DOHH2 (cell line): ENCODE measurements at regions not wholly inside any gene's neighbourhood (a gene's known extent, or its start where the extent isn't known, plus 50 kb on each side); places are given as distances from the start of the nearest gene placed in this dataset.

ENCODE experiments used
- H3F3A ChIP-seq: fragments of 200-600 bp; sonication (generic), shearing (Covaris generic); 2 replicates; pipeline ENCODE4 v1.6.0; 2016; ENCODE audit warnings: antibody characterized with exemption, mild to moderate bottlenecking; ENCODE audit not compliant: control insufficient read depth, insufficient read depth
- H3K27ac ChIP-seq: fragments of 200-600 bp; sonication (generic); 2 replicates; pipeline ENCODE4 v1.5.1; 2014; ENCODE audit warnings: low read depth, mild to moderate bottlenecking, low read length, moderate library complexity
- H3K27me3 ChIP-seq: fragments of 200-600 bp; sonication (generic); 2 replicates; pipeline ENCODE4 v1.6.1; 2014; ENCODE audit warnings: mild to moderate bottlenecking, low read length, mixed read lengths; ENCODE audit not compliant: control insufficient read depth
- H3K36me3 ChIP-seq: fragments of 200-600 bp; sonication (generic); 2 replicates; pipeline ENCODE4 v1.6.1; 2014; ENCODE audit warnings: mild to moderate bottlenecking, low read length, moderate library complexity, mixed read lengths; ENCODE audit not compliant: control insufficient read depth
- H3K4me1 ChIP-seq: fragments of 200-600 bp; sonication (generic); 2 replicates; pipeline ENCODE4 v1.6.1; 2014; ENCODE audit warnings: mild to moderate bottlenecking, low read length, mixed read lengths; ENCODE audit not compliant: control insufficient read depth
- H3K4me2 ChIP-seq: fragments of 200-600 bp; sonication (generic); 2 replicates; pipeline ENCODE4 v1.6.0; 2014; ENCODE audit warnings: mild to moderate bottlenecking, low read length, moderate library complexity
- H3K4me3 ChIP-seq: fragments of 200-600 bp; sonication (generic); 2 replicates; pipeline ENCODE4 v1.5.1; 2014; ENCODE audit warnings: mild to moderate bottlenecking, low read length, mixed read lengths
- H3K79me2 ChIP-seq: fragments of 200-600 bp; sonication (generic); 2 replicates; pipeline ENCODE4 v1.6.1; 2014; ENCODE audit warnings: mild to moderate bottlenecking, low read length, mixed read lengths; ENCODE audit not compliant: control insufficient read depth
- H3K9me2 ChIP-seq: fragments of 200-600 bp; sonication (generic); replicated peaks from 2 replicates; pipeline ENCODE4 v1.6.1; 2014; ENCODE audit warnings: mild to moderate bottlenecking, low read length, mixed read lengths; ENCODE audit not compliant: control insufficient read depth
- H3K9me3 ChIP-seq: fragments of 200-600 bp; sonication (generic); 2 replicates; pipeline ENCODE4 v1.6.1; 2014; ENCODE audit warnings: antibody characterized with exemption, low read length, mixed read lengths; ENCODE audit not compliant: control insufficient read depth, insufficient read depth
- H4K20me1 ChIP-seq: fragments of 200-600 bp; sonication (generic); 2 replicates; pipeline ENCODE4 v1.6.0; 2014; ENCODE audit warnings: low read depth, mild to moderate bottlenecking, antibody characterized with exemption, low read length, moderate library complexity; ENCODE audit not compliant: control insufficient read depth, insufficient read depth
- EZH2phosphoT487 ChIP-seq: fragments of 200-600 bp; sonication (generic); IDR thresholded peaks from 2 replicates; pipeline ENCODE4 v1.6.1; 2017; ENCODE audit warnings: borderline replicate concordance, mild to moderate bottlenecking, antibody characterized with exemption, low read length, moderate library complexity, mixed read lengths
- TF ChIP-seq, protein P1 (sequence below): fragments of 200-600 bp; sonication (generic); IDR thresholded peaks from one replicate; pipeline ENCODE4 v1.5.1; 2014; ENCODE audit warnings: antibody characterized with exemption, mild to moderate bottlenecking, low read depth, low read length; ENCODE audit not compliant: poor library complexity, severe bottlenecking

- Histone ChIP-seq H3K27ac (no peak overlapping the region), H3K79me2 (no peaks in the 10 kb centered on the region), H3K4me3 (no peak overlapping the region), H4K20me1 (no peaks in the 10 kb centered on the region), H3K4me2 (no peak overlapping the region), H3K9me2 (no peaks in the 10 kb centered on the region), H3F3A (no peaks in the 10 kb centered on the region), H3K9me3 (no peaks in the 10 kb centered on the region), H3K4me1 (no peaks in the 10 kb centered on the region), H3K36me3 (no peaks in the 10 kb centered on the region), H3K27me3 (peaks cover 53% of the 10 kb centered on the region)
- TF ChIP-seq EZH2phosphoT487, result no peak
- TF ChIP-seq, protein P1, sequence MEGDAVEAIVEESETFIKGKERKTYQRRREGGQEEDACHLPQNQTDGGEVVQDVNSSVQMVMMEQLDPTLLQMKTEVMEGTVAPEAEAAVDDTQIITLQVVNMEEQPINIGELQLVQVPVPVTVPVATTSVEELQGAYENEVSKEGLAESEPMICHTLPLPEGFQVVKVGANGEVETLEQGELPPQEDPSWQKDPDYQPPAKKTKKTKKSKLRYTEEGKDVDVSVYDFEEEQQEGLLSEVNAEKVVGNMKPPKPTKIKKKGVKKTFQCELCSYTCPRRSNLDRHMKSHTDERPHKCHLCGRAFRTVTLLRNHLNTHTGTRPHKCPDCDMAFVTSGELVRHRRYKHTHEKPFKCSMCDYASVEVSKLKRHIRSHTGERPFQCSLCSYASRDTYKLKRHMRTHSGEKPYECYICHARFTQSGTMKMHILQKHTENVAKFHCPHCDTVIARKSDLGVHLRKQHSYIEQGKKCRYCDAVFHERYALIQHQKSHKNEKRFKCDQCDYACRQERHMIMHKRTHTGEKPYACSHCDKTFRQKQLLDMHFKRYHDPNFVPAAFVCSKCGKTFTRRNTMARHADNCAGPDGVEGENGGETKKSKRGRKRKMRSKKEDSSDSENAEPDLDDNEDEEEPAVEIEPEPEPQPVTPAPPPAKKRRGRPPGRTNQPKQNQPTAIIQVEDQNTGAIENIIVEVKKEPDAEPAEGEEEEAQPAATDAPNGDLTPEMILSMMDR, result no peak
These were observed 164.5 kb upstream of the PROK2 start for GRCh38 chr3:71949442-71949841.

DNA sequence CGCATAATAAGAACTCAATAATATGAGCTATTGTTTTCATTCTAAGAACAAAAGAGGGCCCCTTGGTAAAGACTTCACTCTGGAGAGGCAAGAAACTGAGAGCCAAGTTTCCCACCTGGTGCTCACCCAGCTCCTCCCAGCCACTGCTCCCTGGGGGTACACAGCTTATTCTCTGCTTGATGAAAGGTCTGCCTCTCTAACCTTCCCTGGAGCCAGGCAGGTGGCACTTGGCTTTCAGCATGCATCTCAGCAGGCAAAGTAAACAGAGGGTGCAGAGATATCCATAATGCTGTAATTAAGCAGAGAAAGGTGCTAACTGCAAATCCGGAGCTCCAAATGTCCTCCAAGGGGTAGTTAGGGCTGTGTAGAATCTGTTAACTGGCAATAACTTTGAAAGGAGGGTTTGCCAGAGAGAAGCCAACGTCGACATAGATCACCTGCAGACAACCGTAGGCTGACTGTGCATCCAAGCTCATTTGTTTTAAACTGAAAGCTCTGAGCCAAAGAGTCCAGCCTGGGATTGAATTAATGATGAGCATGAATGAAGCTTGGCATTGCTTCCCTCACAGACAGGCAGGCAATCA, 159.6 kb upstream of the PROK2 start:
- Histone ChIP-seq H3K27ac (no peak overlapping the region), H3K27me3 (peaks cover 70% of the 10 kb centered on the region), H3K9me3 (0 out of 2 replicates have a peak, but pooled peaks cover 3% of the 10 kb centered on the region), H4K20me1 (no peaks in the 10 kb centered on the region), H3K79me2 (no peaks in the 10 kb centered on the region), H3F3A (no peaks in the 10 kb centered on the region), H3K4me2 (no peak overlapping the region), H3K9me2 (no peaks in the 10 kb centered on the region), H3K4me3 (no peak overlapping the region), H3K36me3 (no peaks in the 10 kb centered on the region), H3K4me1 (peaks cover 3% of the 10 kb centered on the region; the same call in 1 of the 2 replicates)
- TF ChIP-seq, protein P1, result no peak
- TF ChIP-seq EZH2phosphoT487, result no peak

DNA sequence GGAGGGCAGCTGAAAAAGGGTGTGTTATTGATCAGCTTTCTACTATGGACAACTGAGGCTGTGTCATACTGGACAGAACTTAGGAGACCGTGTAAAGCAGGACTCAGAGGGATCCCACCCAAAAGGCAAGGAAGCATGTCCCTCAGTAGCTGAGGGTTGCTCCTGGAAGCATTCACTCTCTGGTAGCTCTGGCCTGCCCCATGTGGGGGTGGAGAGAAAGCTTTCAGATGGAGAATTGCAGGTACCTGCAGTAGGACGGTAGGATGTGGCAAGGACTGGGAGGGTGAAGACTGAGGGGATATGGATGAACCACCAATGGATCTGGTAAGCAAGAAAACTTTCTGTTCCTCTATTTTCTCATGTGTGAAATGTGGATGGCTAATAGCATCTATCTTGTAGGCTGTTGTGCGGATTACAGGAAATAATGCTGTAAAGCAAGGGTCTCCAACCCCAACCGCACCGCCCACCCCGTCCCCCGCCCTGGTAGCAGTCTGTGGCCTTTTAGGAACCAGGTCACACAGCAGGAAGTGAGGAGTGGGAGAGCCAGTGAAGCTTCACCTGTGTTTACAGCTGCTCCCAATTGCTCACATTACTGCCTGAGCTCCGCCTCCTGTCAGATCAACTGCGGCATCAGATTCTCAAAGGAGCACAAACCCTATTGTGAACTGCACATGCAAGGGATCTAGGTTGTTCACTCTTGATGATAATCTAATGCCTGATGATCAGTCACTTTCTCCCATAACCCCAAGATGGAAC, 157.7 kb upstream of the PROK2 start:
- Histone ChIP-seq H3K4me2 (no peak overlapping the region), H4K20me1 (no peaks in the 10 kb centered on the region), H3K27me3 (peaks cover 64% of the 10 kb centered on the region), H3K9me2 (no peaks in the 10 kb centered on the region), H3K4me3 (no peak overlapping the region), H3K9me3 (0 out of 2 replicates have a peak, but pooled peaks cover 3% of the 10 kb centered on the region), H3K79me2 (no peaks in the 10 kb centered on the region), H3K36me3 (no peaks in the 10 kb centered on the region), H3K4me1 (peaks cover 3% of the 10 kb centered on the region; the same call in 1 of the 2 replicates), H3K27ac (no peak overlapping the region), H3F3A (no peaks in the 10 kb centered on the region)
- TF ChIP-seq, protein P1, result no peak
- no peak for TF ChIP-seq EZH2phosphoT487
